ENCODE measurements at regions not wholly inside any gene's neighbourhood (a gene's known extent, or its start where the extent isn't known, plus 50 kb on each side); places are given as distances from the start of the nearest gene placed in this dataset.

DNA sequence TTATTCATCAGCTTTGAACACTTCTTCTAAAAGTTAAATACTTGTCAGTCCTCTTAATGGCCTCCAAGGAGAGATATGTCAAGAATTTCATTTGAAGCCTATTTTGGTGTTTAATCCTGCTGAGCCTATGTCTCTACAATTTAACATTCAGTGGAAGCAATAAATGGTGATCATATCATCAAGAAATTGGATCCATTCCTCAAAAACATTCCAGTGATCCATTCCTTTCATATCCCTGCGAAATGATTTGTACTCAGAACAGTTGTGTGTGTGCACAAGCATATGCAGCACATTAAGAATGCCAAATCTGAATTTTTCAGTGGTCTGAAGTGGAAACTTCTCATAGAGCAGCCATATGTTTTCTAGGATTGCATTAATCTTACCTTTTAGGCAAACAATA is 373.7 kb upstream of the SYT1 start:
- peaks cover 2% of the 10 kb centered on the region for H3K4me1 Mint-ChIP-seq (ENCODE audit: low read depth)
- H3K36me3 Mint-ChIP-seq (ENCODE audit: insufficient read depth) = no peaks in the 10 kb centered on the region
- TF ChIP-seq, protein P1, sequence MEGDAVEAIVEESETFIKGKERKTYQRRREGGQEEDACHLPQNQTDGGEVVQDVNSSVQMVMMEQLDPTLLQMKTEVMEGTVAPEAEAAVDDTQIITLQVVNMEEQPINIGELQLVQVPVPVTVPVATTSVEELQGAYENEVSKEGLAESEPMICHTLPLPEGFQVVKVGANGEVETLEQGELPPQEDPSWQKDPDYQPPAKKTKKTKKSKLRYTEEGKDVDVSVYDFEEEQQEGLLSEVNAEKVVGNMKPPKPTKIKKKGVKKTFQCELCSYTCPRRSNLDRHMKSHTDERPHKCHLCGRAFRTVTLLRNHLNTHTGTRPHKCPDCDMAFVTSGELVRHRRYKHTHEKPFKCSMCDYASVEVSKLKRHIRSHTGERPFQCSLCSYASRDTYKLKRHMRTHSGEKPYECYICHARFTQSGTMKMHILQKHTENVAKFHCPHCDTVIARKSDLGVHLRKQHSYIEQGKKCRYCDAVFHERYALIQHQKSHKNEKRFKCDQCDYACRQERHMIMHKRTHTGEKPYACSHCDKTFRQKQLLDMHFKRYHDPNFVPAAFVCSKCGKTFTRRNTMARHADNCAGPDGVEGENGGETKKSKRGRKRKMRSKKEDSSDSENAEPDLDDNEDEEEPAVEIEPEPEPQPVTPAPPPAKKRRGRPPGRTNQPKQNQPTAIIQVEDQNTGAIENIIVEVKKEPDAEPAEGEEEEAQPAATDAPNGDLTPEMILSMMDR (IDR thresholded peaks at IDR 0.05; ENCODE audit: unreplicated experiment) = no peak
- no peak for DNase-seq (ENCODE audit: low spot score, unreplicated experiment)
- no peaks in the 10 kb centered on the region for H3K27me3 Mint-ChIP-seq
- peaks cover 4% of the 10 kb centered on the region for H3K9me3 Mint-ChIP-seq (ENCODE audit: low read depth)
- H3K27ac Mint-ChIP-seq = no peak overlapping the region
- no peak overlapping the region for H3K4me3 Mint-ChIP-seq (ENCODE audit: low read depth)

DNA sequence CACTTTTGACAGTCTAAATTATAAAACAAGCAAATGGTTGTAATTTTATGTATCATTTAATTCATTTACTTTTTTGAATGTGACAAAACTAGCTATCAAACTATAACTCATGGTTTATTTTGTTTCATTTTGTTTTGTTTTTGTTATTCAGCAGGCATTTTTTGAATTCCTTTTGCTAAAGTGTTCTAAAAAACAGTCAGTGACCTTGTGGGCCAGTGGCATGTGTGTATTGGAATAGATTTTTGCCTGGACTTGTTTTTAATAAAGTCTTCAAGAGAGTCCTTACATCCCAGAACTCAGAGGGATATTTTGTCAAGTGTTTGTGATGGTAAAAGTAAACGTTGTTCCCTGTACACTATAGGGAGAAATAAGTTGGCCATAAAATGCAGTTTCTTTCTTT is 369.7 kb upstream of the SYT1 start:
- H3K4me1 Mint-ChIP-seq (ENCODE audit: low read depth) = peaks cover under 1% of the 10 kb centered on the region
- no peak for DNase-seq (ENCODE audit: low spot score, unreplicated experiment)
- no peaks in the 10 kb centered on the region for H3K27me3 Mint-ChIP-seq
- TF ChIP-seq, protein P1 (IDR thresholded peaks at IDR 0.05; ENCODE audit: unreplicated experiment) = no peak
- no peak overlapping the region for H3K4me3 Mint-ChIP-seq (ENCODE audit: low read depth)
- H3K9me3 Mint-ChIP-seq (ENCODE audit: low read depth) = no peaks in the 10 kb centered on the region
- no peaks in the 10 kb centered on the region for H3K36me3 Mint-ChIP-seq (ENCODE audit: insufficient read depth)
- H3K27ac Mint-ChIP-seq = no peak overlapping the region

DNA sequence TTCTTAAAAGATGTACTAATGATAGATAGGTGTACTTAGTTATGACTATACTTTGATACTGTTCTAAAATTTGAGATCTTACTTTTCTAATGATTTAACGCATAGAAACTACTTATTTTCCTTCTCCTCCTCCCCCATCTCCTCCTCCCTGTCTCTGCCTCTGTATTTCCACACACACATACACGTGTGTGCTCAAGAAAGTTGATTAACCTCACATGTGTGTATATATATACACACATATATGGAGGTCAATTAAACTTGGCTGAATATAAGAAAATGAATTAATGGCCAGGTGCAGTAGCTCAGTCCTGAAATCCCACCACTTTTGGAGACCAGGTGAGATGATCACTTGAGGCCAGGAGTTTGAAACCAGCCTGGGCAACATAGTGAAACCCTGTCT is 362.7 kb upstream of the SYT1 start:
- Mint-ChIP-seq H3K4me3 (ENCODE audit: low read depth) (no peak overlapping the region), H3K27me3 (no peaks in the 10 kb centered on the region), H3K27ac (no peak overlapping the region), H3K36me3 (ENCODE audit: insufficient read depth) (no peaks in the 10 kb centered on the region), H3K4me1 (ENCODE audit: low read depth) (no peaks in the 10 kb centered on the region), H3K9me3 (ENCODE audit: low read depth) (no peaks in the 10 kb centered on the region)
- no peak for DNase-seq (ENCODE audit: low spot score, unreplicated experiment)
- TF ChIP-seq, protein P1 (IDR thresholded peaks at IDR 0.05; ENCODE audit: unreplicated experiment) = no peak

DNA sequence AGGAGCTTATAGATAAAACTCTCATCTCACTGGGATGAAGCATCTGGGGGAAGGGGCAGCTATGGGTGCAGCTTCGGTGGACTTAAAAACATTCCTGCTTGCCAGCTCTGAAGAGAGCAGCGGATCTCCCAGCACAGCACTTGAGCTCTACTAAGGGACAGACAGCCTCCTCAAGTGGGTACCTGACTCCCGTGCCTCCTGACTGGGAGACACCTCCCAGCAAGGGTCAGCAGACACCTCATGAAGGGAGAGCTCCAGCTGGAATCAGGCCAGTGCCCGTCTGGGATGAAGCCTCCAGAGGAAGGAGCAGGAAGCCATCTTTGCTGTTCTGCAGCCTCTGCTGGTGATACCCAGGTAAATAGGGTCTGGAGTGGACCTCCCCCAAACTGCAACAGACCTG is 345.2 kb upstream of the SYT1 start:
- DNase-seq (ENCODE audit: low spot score, unreplicated experiment) = no peak
- Mint-ChIP-seq H3K4me1 (ENCODE audit: low read depth) (no peaks in the 10 kb centered on the region), H3K27ac (no peak overlapping the region), H3K9me3 (ENCODE audit: low read depth) (peaks cover 7% of the 10 kb centered on the region), H3K4me3 (ENCODE audit: low read depth) (no peak overlapping the region), H3K36me3 (ENCODE audit: insufficient read depth) (no peaks in the 10 kb centered on the region), H3K27me3 (no peaks in the 10 kb centered on the region)
- TF ChIP-seq, protein P1 (IDR thresholded peaks at IDR 0.05; ENCODE audit: unreplicated experiment) = no peak

DNA sequence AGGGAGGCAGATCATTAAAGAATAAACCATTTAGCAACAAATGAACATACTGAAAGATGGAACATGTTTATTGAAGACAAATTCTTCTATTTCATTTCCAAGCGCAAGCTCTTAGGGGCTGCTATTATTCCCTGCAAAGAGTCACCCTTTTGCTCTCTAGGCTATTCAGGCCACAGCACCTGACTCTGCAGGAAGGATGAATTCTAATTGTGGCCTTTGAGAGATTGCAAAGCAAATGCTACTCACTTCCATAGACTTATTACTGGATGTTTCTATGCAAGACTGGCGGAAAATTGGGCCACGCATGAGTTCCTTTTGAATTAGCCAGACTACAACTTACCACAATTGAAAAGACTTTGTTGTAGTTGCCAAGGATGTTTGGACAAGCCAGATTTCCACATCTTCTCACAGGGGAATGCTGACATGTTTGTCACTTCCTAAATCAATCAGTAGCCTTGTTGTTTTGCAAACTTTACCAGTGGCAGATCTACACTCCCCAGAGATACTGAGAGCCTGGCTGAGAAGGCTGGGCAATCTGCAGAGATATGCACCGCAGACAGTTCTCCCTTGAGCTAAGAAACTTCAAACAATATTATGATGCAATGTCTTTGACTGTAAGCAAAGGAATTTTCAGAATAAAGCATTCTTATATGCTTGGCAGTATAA is 334.3 kb upstream of the SYT1 start:
- Mint-ChIP-seq H3K36me3 (ENCODE audit: insufficient read depth) (no peaks in the 10 kb centered on the region), H3K4me3 (ENCODE audit: low read depth) (no peak overlapping the region)

More for the DNA sequence above, 334.3 kb upstream of the SYT1 start:
- Mint-ChIP-seq H3K9me3 (ENCODE audit: low read depth) (no peaks in the 10 kb centered on the region), H3K27ac (no peak overlapping the region), H3K4me1 (ENCODE audit: low read depth) (no peaks in the 10 kb centered on the region), H3K27me3 (no peaks in the 10 kb centered on the region)
- no peak for DNase-seq (ENCODE audit: low spot score, unreplicated experiment)
- TF ChIP-seq, protein P1 (IDR thresholded peaks at IDR 0.05; ENCODE audit: unreplicated experiment) = no peak
